ENCODE measurements at regions not wholly inside any gene's neighbourhood (a gene's known extent, or its start where the extent isn't known, plus 50 kb on each side); places are given as distances from the start of the nearest gene placed in this dataset.
A peak's percentile ranks its signal among the peaks of the same experiment; 100 is the strongest.

GRCh38 chr2:203594541-203594940 lies 59.4 kb upstream of the RAPH1 start:
- H3K9me3 Mint-ChIP-seq = no peaks in the 10 kb centered on the region

GRCh38 chr2:203596183-203596582 lies 61.1 kb upstream of the RAPH1 start:
- Mint-ChIP-seq H3K4me1 (peaks cover 13% of the 10 kb centered on the region), H3K9me3 (no peaks in the 10 kb centered on the region), H3K27me3 (ENCODE audit: low read depth) (no peaks in the 10 kb centered on the region), H3K4me3 (no peak overlapping the region), H3K27ac (peak overlapping the region in 1 of 3 experiments; percentile 4), H3K36me3 (ENCODE audit: low read depth) (no peaks in the 10 kb centered on the region)
- TF ChIP-seq CTCF (IDR thresholded peaks at IDR 0.05; ENCODE audit: unreplicated experiment in 3 of 3) = no peak

More at GRCh38 chr2:203594541-203594940, 59.4 kb upstream of the RAPH1 start:
- H3K27me3 Mint-ChIP-seq (ENCODE audit: low read depth) = no peaks in the 10 kb centered on the region
- peak overlapping the region in 1 of 3 experiments; percentile 58 for H3K27ac Mint-ChIP-seq
- no peaks in the 10 kb centered on the region for H3K36me3 Mint-ChIP-seq (ENCODE audit: low read depth)
- TF ChIP-seq CTCF (IDR thresholded peaks at IDR 0.05; ENCODE audit: unreplicated experiment in 3 of 3) = no peak
- no peak overlapping the region for H3K4me3 Mint-ChIP-seq
- peaks cover 13% of the 10 kb centered on the region for H3K4me1 Mint-ChIP-seq

GRCh38 chr2:203599509-203599908 lies 64.4 kb upstream of the RAPH1 start:
- no peak overlapping the region for H3K4me3 Mint-ChIP-seq
- peaks cover 25% of the 10 kb centered on the region for H3K4me1 Mint-ChIP-seq
- no peaks in the 10 kb centered on the region for H3K36me3 Mint-ChIP-seq (ENCODE audit: low read depth)
- H3K27ac Mint-ChIP-seq = no peak overlapping the region
- H3K9me3 Mint-ChIP-seq = no peaks in the 10 kb centered on the region
- TF ChIP-seq CTCF (IDR thresholded peaks at IDR 0.05; ENCODE audit: unreplicated experiment in 3 of 3) = no peak
- H3K27me3 Mint-ChIP-seq (ENCODE audit: low read depth) = no peaks in the 10 kb centered on the region

- H3K27me3 Mint-ChIP-seq (ENCODE audit: low read depth) = no peaks in the 10 kb centered on the region
- no peak overlapping the region for H3K4me3 Mint-ChIP-seq
- TF ChIP-seq CTCF (IDR thresholded peaks at IDR 0.05; ENCODE audit: unreplicated experiment in 3 of 3) = no peak
- no peak overlapping the region for H3K27ac Mint-ChIP-seq
- no peaks in the 10 kb centered on the region for H3K36me3 Mint-ChIP-seq (ENCODE audit: low read depth)
- peaks cover 22% of the 10 kb centered on the region for H3K4me1 Mint-ChIP-seq
- no peaks in the 10 kb centered on the region for H3K9me3 Mint-ChIP-seq
Observed at GRCh38 chr2:203600286-203600685, 65.2 kb upstream of the RAPH1 start.

- no peaks in the 10 kb centered on the region for H3K9me3 Mint-ChIP-seq
- TF ChIP-seq CTCF (IDR thresholded peaks at IDR 0.05; ENCODE audit: unreplicated experiment in 3 of 3) = no peak
- peaks cover 20% of the 10 kb centered on the region for H3K4me1 Mint-ChIP-seq
- H3K27me3 Mint-ChIP-seq (ENCODE audit: low read depth) = peaks cover 3% of the 10 kb centered on the region
- H3K27ac Mint-ChIP-seq = peak overlapping the region in 2 of 3 experiments; percentile 10 to 44
- H3K36me3 Mint-ChIP-seq (ENCODE audit: low read depth) = no peaks in the 10 kb centered on the region
- H3K4me3 Mint-ChIP-seq = no peak overlapping the region
Observed at GRCh38 chr2:203603456-203604389, 68.6 kb upstream of the RAPH1 start.
